ENCODE measurements at regions not wholly inside any gene's neighbourhood (a gene's known extent, or its start where the extent isn't known, plus 50 kb on each side); places are given as distances from the start of the nearest gene placed in this dataset.

- DNase-seq (ENCODE audit: extremely low read depth, low read depth): no peak
- TF ChIP-seq CTCF (IDR thresholded peaks at IDR 0.05; ENCODE audit: low read depth, low read length): no peak
Observed at GRCh38 chr11:69557266-69557665, 75.8 kb downstream of the LINC01488 start.

DNA sequence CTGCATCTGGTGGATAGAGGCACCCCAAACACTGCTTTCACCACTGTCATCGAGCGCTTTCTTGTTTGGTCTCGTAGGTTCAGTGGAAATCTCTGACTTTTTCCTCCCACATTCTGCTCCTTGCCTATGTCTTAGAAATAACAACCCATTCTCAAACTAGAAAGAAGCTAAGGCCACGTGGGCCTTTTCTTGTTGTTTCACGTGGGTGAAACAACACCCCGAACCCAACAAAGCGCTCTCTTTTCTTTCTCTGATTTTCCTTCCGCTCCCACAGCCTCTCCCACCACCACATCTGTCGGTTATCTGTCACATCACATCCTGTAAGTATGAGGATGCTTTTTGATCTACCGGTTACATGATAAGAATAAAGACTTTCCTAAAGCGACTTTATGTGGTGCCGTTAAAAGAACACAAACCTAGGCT, 77.1 kb downstream of the LINC01488 start:
- no peak for DNase-seq (ENCODE audit: extremely low read depth, low read depth)
- no peak for TF ChIP-seq CTCF (IDR thresholded peaks at IDR 0.05; ENCODE audit: low read depth, low read length)

DNA sequence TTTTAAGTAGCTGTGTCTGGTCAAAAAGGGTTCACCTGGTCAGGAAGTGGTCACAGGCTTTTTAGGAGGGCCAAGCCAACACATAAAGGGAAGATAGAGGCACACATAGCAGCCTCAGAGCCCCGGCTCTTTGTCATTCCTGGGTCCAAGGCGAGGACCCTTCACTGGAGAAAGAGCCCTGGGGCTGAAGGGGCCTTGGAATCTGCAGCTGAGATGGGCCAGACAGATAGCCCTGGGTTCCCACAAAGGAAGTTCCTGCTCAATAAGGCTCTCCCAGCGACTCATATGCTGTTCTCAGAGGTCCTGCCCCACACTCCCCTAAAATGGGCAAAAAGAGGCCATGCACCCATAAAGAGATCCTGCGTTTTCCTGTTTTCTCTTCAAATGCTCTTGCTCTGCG, 77.7 kb downstream of the LINC01488 start:
- no peak for TF ChIP-seq CTCF (IDR thresholded peaks at IDR 0.05; ENCODE audit: low read depth, low read length)
- no peak for DNase-seq (ENCODE audit: extremely low read depth, low read depth)

- TF ChIP-seq CTCF (IDR thresholded peaks at IDR 0.05; ENCODE audit: low read depth, low read length): no peak
- no peak for DNase-seq (ENCODE audit: extremely low read depth, low read depth)
Observed at GRCh38 chr11:69560141-69560790, 78.8 kb downstream of the LINC01488 start.

DNA sequence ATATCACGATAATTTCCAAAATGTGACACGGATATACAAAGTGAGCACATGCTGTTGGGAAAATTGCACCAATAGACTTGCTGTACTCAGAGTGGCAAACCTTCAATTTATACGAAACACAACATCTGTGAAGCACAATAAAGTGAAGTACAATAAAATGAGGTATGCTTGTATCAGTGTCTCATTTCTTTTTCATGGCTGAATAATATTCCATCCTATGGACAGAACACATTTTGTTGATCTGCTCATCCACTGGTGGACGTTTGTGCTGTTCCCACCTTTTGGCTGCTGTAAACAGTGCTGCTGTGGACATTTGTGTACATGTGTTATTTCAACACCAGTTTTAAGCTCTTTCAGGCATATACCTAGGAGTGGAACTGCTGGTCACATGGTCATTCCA, 78.7 kb upstream of the CCND1 start:
- DNase-seq (ENCODE audit: extremely low read depth, low read depth): no peak

GRCh38 chr11:69562816-69563215, 78.1 kb upstream of the CCND1 start:
- no peak for DNase-seq (ENCODE audit: extremely low read depth, low read depth)
- no peak for TF ChIP-seq CTCF (IDR thresholded peaks at IDR 0.05; ENCODE audit: low read depth, low read length)

More for the DNA sequence above, 78.7 kb upstream of the CCND1 start:
- TF ChIP-seq CTCF (IDR thresholded peaks at IDR 0.05; ENCODE audit: low read depth, low read length): no peak

DNA sequence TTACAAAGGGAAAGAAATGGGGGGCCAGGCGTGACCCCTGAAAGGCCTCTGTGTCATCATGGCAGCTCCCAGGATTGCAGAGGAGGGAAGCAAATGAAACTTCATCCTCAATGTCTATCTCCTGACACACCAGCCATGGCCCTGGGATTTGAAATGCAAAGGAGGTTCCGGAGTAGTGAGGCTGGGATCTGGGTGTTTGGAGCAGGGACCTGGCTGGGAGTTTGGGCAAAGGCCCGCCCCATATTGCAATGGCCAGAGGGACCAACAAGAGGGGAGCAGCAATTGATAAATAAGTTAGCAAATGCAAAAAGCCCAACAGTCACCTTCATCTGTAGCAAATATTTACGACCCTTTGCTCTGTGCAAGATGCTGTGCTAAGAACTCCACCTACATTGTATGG, 77.7 kb upstream of the CCND1 start:
- no peak for TF ChIP-seq CTCF (IDR thresholded peaks at IDR 0.05; ENCODE audit: low read depth, low read length)
- DNase-seq (ENCODE audit: extremely low read depth, low read depth): no peak
